Sigmoid colon (tissue), 6 donors: ENCODE measurements at regions not wholly inside any gene's neighbourhood (a gene's known extent, or its start where the extent isn't known, plus 50 kb on each side); places are given as distances from the start of the nearest gene placed in this dataset.

Source experiments
- DNase-seq: peaks from one replicate; pipeline ENCODE4 v3.0.0-alpha.2; 2019
- H3K27ac ChIP-seq, 4 donors: fragments of 200-600 bp; sonication (generic); one replicate each; pipeline ENCODE4 v1.5.1; 2016 to 2019; ENCODE audit warnings: mild to moderate bottlenecking in 1 of 4
- H3K27me3 ChIP-seq, 3 donors: fragments of 200-600 bp; sonication (generic); one replicate each; pipeline ENCODE4 v1.5.1; 2019; ENCODE audit warnings: mild to moderate bottlenecking in 1 of 3
- H3K36me3 ChIP-seq, 4 donors: fragments of 200-600 bp; sonication (generic); one replicate each; pipeline ENCODE4 v1.5.1; 2016 to 2019
- H3K4me1 ChIP-seq, 4 donors: fragments of 200-600 bp; sonication (generic); one replicate each; pipeline ENCODE4 v1.5.1; 2017 to 2019
- H3K4me3 ChIP-seq, 4 donors: fragments of 200-600 bp; sonication (generic); one replicate each; pipeline ENCODE4 v1.5.1; 2017 to 2019; ENCODE audit warnings: mild to moderate bottlenecking in 2 of 4, moderate library complexity in 1 of 4
- H3K9me3 ChIP-seq, 4 donors: fragments of 200-600 bp in 3 of 4; sonication (generic) in 3 of 4; one replicate each; pipeline versions ENCODE4 v1.5.1 to v1.6.1; 2013 to 2019
- EP300 ChIP-seq, 4 donors: sonication (generic); formaldehyde crosslinking; IDR thresholded peaks; one replicate each; pipeline ENCODE4 v1.6.1; 2017; ENCODE audit warnings: antibody characterized with exemption in 4 of 4
- POLR2A ChIP-seq, 2 donors: fragments of 450-650 bp; IDR thresholded peaks; one replicate each; pipeline ENCODE4 v1.6.1; 2016; ENCODE audit warnings: antibody characterized with exemption in 2 of 2, mild to moderate bottlenecking in 2 of 2, moderate library complexity in 2 of 2
- POLR2AphosphoS5 ChIP-seq, 4 donors: sonication (generic); formaldehyde crosslinking; IDR thresholded peaks; one replicate each; pipeline ENCODE4 v1.6.1; 2017; ENCODE audit warnings: antibody characterized with exemption in 4 of 4
- WGBS, 2 donors: extraction: QIAGEN DNeasy Blood & Tissue Kit; methylation state at CpG; one replicate each; pipeline ENCODE4 v1.1.7; 2013; 5-methylcytosine and 5-hydroxymethylcytosine counted together
- intact Hi-C: fragments of 100-400 bp; cut with DNase I; formaldehyde crosslinking; loops from one replicate; pipeline ENCODE4 v1.15.1; 2023
- TF ChIP-seq, protein P1 (sequence below), 4 experiments: fragments of 450-650 bp in 3 of 4; fragments of 200-600 bp in 1 of 4; IDR thresholded peaks; one replicate each; pipeline ENCODE4 v1.5.1; 2016 to 2019; ENCODE audit warnings: antibody characterized with exemption in 4 of 4, mild to moderate bottlenecking in 3 of 4, moderate library complexity in 2 of 4
- donor health status: healthy with polysubstance abuse.
- donor health status: healthy.

DNA sequence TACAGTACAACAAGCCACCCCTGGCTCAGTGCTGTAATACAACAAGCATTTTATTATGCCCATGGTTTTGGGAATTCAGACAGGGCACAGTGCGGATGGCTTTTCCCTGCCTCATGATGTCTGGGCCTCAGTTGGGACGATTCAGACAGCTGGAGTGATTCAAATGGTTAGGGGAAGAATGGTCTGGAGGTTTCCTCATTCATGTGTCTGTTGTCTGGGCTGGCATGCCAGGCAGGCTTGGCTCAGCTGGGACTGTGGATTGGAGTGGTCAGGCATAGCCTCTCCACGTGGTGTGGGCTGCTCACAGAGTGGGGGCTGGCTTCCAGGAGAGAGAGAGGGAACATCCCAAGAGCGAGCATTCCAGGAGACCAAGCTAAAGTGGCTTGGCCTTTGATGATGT is 164.4 kb downstream of the C11orf91 start:
- H3K4me1 ChIP-seq = no peaks in the 10 kb centered on the region
- H3K27me3 ChIP-seq = no peaks in the 10 kb centered on the region
- 50 to 71% methylated on average over 4 of the region's 4 CpGs for WGBS, 2 donors
- peaks cover 0 to 6% (median 1%) of the 10 kb centered on the region in 4 donors for H3K9me3 ChIP-seq
- intact Hi-C loops = no loop called here
- no peak overlapping the region for H3K27ac ChIP-seq
- H3K4me3 ChIP-seq = no peak overlapping the region
- no peak for TF ChIP-seq POLR2AphosphoS5 (IDR thresholded peaks at IDR 0.05)
- TF ChIP-seq, protein P1, sequence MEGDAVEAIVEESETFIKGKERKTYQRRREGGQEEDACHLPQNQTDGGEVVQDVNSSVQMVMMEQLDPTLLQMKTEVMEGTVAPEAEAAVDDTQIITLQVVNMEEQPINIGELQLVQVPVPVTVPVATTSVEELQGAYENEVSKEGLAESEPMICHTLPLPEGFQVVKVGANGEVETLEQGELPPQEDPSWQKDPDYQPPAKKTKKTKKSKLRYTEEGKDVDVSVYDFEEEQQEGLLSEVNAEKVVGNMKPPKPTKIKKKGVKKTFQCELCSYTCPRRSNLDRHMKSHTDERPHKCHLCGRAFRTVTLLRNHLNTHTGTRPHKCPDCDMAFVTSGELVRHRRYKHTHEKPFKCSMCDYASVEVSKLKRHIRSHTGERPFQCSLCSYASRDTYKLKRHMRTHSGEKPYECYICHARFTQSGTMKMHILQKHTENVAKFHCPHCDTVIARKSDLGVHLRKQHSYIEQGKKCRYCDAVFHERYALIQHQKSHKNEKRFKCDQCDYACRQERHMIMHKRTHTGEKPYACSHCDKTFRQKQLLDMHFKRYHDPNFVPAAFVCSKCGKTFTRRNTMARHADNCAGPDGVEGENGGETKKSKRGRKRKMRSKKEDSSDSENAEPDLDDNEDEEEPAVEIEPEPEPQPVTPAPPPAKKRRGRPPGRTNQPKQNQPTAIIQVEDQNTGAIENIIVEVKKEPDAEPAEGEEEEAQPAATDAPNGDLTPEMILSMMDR (IDR thresholded peaks at IDR 0.05) = no peak
- no peak for TF ChIP-seq EP300 (IDR thresholded peaks at IDR 0.05)
- TF ChIP-seq POLR2A (IDR thresholded peaks at IDR 0.05) = no peak
- no peaks in the 10 kb centered on the region for H3K36me3 ChIP-seq
- DNase-seq = no peak

DNA sequence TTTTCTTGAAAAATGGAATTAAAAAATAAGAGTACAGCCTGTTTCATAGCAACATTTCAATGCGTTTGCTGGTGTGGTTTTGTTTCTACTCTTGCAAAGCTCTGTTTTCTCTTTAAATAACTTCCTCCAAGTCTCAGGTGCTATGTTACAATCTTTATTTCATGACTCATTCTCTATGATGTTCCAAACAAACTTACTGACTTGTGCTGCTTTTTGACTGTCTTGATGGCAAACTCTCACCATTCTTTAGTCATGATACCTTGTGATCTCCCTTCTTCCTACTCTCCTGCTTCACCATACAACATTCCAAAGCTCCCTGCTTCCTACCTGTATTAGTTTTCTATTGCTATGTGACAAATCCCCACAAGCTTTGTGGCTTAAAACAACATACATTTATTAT is 166.1 kb downstream of the C11orf91 start:
- Histone ChIP-seq H3K4me3 (no peak overlapping the region), H3K27me3 (no peaks in the 10 kb centered on the region), H3K27ac (no peak overlapping the region), H3K9me3 (peaks cover 0 to 6% (median 1%) of the 10 kb centered on the region in 4 donors), H3K4me1 (no peaks in the 10 kb centered on the region), H3K36me3 (no peaks in the 10 kb centered on the region)
- intact Hi-C loops = no loop called here
- WGBS, 2 donors = 63 to 80% methylated on average over 1 of the region's 1 CpG
- DNase-seq = no peak
- TF ChIP-seq POLR2AphosphoS5 (IDR thresholded peaks at IDR 0.05) = no peak
- TF ChIP-seq EP300 (IDR thresholded peaks at IDR 0.05) = no peak
- TF ChIP-seq POLR2A (IDR thresholded peaks at IDR 0.05) = no peak
- TF ChIP-seq, protein P1 (IDR thresholded peaks at IDR 0.05) = no peak

DNA sequence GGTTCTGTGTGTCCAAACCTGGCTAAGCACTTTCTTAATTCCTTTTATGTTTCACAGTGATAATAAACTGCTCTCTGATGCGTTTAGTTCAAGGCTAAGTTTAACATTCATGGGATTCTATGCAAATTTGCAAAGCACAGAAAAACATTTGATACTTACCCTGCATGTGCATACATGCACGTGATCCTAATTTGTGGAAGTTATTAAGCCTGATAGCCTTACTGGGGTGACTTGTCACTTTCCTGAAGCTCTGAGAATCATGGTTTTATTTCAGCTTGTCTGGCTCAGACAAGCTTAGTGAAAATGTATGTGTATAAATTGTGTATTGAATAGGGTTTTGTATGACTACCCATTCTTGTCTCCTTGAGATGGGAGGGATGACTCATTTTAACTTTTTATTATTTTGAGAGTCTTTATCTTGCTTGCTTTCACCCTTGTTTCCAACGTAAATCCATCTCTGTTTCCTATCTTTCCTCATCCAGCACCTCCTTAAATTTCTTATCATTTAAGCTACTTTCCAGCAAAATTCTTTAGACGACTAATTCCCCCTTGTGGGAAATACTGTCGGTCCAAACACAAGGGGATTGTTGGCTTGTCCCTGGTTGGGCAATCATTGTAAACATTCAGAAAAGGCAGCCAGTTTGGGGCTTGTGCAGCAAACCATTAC is 167.1 kb downstream of the C11orf91 start:
- WGBS, 2 donors = 30 to 57% methylated on average over 5 of the region's 5 CpGs
- DNase-seq = no peak
- intact Hi-C loops = no loop called here
- peaks cover 0 to 6% (median 1%) of the 10 kb centered on the region in 4 donors for H3K9me3 ChIP-seq
- no peaks in the 10 kb centered on the region for H3K4me1 ChIP-seq
- H3K27ac ChIP-seq = no peak overlapping the region
- no peak for TF ChIP-seq EP300 (IDR thresholded peaks at IDR 0.05)
- no peak overlapping the region for H3K4me3 ChIP-seq
- no peaks in the 10 kb centered on the region for H3K27me3 ChIP-seq
- no peaks in the 10 kb centered on the region for H3K36me3 ChIP-seq

DNA sequence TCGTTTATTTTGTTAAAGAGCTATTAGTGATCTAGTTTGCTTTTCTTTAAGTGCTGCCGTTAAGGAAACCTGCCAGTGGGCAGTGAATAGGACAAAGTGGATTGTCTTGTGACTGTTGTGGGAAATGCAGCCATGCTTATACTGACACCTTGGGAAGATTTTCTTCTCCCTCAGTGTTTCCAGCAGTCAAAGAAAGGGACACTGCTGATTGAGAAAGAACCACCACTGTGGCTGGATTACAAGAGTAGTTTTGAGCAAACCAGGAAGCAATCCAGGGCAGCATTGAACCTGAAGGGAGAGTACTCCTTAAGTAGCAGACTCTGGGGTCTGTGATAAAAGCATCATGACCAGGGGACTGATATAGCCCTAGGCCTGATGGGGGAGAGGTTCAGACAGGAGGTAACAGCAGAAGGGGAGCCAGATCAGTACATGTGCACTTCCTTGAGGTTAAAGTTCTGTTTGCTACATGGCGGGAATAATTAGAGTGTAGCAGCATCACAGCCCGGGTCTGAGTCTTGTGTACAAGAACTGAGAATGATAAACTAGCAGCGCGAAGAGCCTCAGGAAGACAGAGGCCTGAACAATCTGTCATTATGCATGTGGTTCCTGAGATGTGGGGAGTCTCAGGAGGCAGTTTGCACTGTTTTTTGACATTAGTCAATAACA is 167.8 kb downstream of the C11orf91 start:
- WGBS, 2 donors = 24 to 68% methylated on average over 6 of the region's 6 CpGs
- no peak for DNase-seq
- intact Hi-C loops = no loop called here
- H3K27ac ChIP-seq = no peak overlapping the region
- H3K4me3 ChIP-seq = no peak overlapping the region
- H3K36me3 ChIP-seq = no peaks in the 10 kb centered on the region
- H3K27me3 ChIP-seq = no peaks in the 10 kb centered on the region
- TF ChIP-seq, protein P1 (IDR thresholded peaks at IDR 0.05) = no peak
- no peak for TF ChIP-seq POLR2A (IDR thresholded peaks at IDR 0.05)
- no peaks in the 10 kb centered on the region for H3K4me1 ChIP-seq
- peaks cover 0 to 6% (median 1%) of the 10 kb centered on the region in 4 donors for H3K9me3 ChIP-seq

DNA sequence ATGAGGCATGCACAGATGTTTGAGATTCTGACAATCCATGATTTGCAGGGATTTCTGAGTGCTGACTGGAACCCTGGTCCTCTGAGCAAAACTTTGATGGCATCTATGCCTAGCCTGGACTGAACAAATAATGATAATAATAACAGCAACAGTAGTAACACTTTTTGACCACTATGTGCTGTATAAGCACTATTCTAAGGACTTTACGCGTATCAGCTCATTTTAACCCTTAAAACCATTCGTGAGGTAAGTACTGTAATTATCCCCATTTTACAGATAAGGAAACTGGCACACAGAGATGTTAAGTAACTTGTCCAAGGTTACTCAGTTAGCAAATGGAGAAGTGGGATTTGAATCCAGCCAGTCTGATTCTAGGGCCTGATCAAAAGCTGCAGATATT is 168.4 kb downstream of the C11orf91 start:
- H3K27me3 ChIP-seq = no peaks in the 10 kb centered on the region

More for the DNA sequence above, 168.4 kb downstream of the C11orf91 start:
- Histone ChIP-seq H3K4me3 (no peak overlapping the region), H3K4me1 (no peaks in the 10 kb centered on the region), H3K36me3 (no peaks in the 10 kb centered on the region), H3K27ac (no peak overlapping the region), H3K9me3 (peaks cover 0 to 6% (median 1%) of the 10 kb centered on the region in 4 donors)
- TF ChIP-seq POLR2AphosphoS5 (IDR thresholded peaks at IDR 0.05) = no peak
- TF ChIP-seq POLR2A (IDR thresholded peaks at IDR 0.05) = no peak
- TF ChIP-seq EP300 (IDR thresholded peaks at IDR 0.05) = no peak
- TF ChIP-seq, protein P1 (IDR thresholded peaks at IDR 0.05) = no peak
- DNase-seq = no peak
- 84 to 85% methylated on average over 3 of the region's 3 CpGs for WGBS, 2 donors
- intact Hi-C loops = no loop called here
